Right ventricle myocardium inferior (tissue), 1 donor: ENCODE measurements at regions not wholly inside any gene's neighbourhood (a gene's known extent, or its start where the extent isn't known, plus 50 kb on each side); places are given as distances from the start of the nearest gene placed in this dataset.
"Not testable (repeated sequence)": the region's sequence is repeated elsewhere in the genome, so short reads cannot be mapped to it uniquely, and the experiment has no call there.

Source experiments
- ATAC-seq: fragments of 200-7000 bp; cut with Tn5 transposase; one replicate; pipeline ENCODE4 v1.9.1; 2020; ENCODE audit warnings: mild to moderate bottlenecking, moderate library complexity
- DNase-seq: peaks from one replicate; pipeline ENCODE4 v3.0.0; 2021; ENCODE audit errors: missing footprints
- intact Hi-C: fragments of 100-400 bp; cut with DNase I; formaldehyde crosslinking; loops from one replicate; pipeline ENCODE4 v1.11.0; 2022
- donor health status: DM: no; HTN: yes; CAD: no; lungs with severe emphysema.

DNA sequence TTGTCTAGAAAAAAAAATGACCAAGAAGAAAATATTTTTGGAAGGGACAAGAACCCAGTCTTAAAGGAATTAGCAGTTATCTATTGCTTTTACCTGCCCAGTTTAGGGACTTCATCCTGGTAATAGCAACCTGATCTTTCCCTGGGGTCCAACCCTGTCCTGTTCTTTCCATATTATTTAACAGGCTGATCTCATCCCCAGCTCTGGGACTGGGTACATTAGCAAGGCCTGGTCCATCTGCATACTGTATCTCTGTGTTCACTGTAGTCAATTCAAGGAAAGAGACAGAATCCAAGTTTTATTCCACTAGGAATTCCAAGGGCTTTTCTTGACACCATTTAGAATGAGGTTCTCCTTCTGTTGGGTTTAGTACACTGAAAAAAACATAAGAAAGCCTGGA is 191.7 kb upstream of the GADL1 start:
- no peak for ATAC-seq
- intact Hi-C loops: no loop called here
- no peak for DNase-seq

DNA sequence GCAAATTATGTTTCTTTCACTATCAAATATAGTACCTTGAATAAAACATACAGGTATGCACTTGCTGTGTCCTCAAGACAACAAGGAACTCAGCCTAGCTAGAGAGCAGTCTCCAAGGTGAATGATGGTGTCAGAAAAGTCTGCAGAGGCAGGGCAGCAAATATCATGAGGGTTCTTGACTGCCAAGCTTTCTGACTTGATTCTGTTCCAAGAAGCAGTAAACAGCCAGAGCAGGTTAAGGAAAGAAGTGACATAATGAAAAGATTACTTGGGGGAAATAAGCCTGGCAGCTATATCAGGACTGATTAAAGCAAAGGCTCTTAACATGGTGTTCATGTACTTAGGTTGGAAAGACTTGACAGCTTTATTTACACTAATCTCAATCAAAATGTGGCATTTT is 192.2 kb upstream of the GADL1 start:
- DNase-seq (no peak), ATAC-seq (no peak)
- intact Hi-C loops: no loop called here

DNA sequence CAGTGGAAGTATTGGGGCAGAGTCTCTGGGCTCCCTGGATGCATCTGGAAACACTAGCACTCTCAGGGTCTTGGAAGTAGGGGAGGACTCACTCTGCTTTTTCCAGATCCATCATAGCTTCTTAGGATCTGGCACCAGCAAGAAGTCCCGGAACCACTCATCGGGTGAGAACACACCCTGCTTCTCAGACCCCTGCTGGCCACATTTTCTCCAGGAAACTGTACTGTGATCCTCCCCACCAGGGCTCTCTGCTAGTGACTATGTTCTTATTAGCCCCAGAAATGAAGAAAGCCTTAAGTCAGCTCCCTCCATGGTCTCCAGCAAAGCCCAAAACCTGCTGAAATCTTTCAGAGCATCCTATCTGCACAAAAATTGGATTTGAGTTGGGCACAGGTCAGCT is 197.3 kb upstream of the GADL1 start:
- intact Hi-C loops: no loop called here
- DNase-seq: no peak

DNA sequence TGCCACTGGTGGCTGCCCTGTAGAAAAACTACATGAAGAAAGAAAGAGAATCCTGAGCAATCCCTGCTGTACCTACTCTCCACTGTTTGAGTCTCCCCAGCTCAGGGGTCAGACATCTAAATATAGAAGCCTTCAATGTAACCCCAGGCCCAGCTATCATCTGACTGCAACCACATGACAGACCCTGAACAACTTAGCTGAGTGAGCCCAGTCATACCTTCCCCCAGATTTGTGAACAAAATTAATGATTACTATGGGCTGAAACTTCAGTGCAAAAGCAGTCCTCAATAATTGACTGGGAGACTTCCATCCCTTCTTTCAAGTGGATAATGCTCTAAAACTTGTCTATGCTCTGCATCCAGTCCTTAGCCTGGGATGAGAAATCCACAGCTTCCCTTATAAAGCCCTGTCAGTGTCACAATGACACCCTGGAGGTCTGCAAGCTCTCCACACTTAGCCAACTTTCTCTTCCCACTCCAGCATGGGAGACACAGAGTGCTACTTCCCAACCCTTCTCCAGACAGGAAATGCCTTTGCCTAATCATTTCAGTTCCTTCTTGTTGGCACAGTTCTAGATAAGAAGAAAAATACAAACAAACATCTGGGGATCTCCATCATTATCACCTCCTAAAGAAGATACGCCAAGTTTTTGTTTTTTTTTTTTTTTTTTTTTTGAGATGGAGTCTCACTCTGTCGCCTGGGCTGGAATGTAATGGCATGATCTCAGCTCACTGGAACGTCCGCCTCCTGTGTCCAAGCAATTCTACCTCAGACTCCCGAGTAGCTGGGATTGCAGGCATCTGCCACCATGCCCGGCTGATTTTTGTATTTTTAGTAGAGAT is 198.5 kb upstream of the GADL1 start:
- intact Hi-C loops: no loop called here
- ATAC-seq (peak; percentile 64), DNase-seq (no peak)

More for the DNA sequence above, 197.3 kb upstream of the GADL1 start:
- no peak for ATAC-seq

DNA sequence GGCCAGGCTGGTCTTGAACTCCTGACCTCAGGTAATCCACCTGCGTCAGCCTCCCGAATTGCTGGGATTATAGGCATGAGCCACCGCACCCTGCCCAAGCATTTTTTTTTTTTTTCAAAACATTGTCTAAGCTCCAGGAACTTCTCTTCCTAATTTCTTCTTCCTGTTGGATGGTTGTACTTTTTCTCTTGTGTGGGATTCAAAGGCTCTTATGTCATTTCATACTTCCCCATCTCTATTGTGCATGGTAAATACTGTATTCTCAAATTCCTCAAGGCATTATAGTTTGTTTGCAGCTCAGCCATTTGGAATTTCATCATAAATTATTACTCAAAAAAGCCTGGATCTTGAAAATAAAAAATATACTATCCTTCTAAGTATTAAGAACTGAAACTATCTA is 199.1 kb upstream of the GADL1 start:
- ATAC-seq (no peak), DNase-seq (no peak)
- intact Hi-C loops: no loop called here

DNA sequence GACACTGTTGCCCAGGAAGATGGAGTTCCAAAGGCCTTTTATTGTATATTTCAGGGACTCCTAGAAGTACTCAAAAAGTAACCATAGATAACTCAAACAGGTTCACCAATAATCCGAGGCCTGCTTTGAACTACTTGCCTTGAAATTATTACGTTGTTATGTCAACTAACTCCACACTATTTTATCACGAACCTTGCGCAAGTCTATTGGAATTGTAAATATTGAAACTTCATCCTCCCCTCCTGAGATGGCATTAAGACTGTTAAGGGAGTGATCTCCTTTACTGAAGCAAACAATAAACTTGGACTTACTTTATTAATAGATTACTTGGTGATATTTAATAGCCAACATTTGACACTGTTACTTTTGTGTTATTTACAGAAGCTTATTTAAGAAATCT is 199.6 kb upstream of the GADL1 start:
- DNase-seq (no peak), ATAC-seq (no peak)
- intact Hi-C loops: no loop called here

DNA sequence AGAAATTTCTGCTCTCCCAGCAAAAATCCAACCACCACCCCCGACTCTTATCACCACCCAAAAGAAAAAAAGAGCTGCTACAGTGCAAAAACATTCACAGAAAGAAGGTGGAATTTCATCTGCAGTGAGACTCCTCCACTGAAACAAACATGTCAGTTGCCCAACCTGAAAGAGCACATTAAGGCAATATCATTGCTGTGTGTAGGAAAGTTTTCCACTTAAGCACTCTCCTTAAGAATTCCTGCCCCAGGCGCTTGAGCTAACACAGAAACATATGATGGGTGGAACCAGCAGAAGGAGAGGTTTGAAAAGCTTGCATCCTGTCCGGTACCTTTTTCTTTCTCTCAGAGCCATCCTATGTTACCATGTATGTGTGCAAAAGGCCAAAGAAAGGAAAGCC is 200.8 kb upstream of the GADL1 start:
- DNase-seq (no peak), ATAC-seq (no peak)
- intact Hi-C loops: no loop called here

DNA sequence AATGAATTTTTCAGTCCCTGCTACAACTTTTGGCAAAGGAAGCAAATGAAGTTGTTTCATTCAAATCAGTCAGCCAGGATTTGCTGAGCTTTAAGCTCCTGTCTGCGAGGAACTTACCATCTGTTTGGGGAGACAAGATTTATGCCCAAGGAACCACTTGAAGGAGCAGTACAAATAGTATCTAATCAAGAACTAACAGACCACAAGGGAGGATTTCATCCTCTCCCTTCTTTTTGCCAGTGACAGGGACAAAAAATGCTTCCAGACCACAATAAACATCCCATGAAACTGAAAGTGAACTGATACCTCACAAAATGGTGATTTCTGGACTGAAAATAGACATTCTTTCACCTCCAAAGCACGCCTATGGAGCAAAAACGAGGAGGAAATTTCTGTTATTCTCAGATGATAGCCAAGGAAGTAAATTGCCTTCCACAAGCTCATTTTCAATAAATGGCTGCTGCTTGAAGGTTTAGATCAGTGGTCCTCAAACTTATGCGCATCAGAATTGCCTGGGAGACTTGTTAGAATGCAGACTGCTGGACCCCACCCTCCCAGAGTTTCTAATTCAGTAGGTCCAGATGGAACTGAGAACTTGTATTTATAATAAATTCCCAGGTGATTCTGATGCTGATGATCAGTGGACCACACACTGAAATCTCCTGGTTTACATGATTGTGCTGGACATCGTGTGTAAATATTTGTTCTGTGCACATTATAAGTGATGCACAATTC is 202.4 kb upstream of the GADL1 start:
- DNase-seq: no peak
- no peak for ATAC-seq
- intact Hi-C loops: no loop called here

DNA sequence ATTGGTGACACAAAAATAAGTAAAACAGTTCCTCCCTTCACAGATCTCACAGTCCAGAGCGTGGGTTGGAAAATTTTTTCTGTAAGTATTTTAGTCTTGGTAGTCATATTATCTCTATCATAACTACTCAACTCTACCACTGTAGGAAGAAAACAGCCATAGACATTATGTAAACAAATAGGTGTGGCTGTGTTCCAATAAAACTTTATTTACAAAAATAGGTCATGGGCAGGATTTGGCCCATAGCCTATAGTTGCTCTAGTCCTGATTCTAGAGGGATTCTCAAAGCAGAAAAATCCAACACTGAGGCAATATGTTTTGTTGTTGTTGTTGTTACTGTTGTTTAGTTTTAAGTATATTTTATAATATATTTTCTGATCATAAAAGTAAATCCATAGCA is 206.1 kb upstream of the GADL1 start:
- intact Hi-C loops: no loop called here
- no peak for ATAC-seq

DNA sequence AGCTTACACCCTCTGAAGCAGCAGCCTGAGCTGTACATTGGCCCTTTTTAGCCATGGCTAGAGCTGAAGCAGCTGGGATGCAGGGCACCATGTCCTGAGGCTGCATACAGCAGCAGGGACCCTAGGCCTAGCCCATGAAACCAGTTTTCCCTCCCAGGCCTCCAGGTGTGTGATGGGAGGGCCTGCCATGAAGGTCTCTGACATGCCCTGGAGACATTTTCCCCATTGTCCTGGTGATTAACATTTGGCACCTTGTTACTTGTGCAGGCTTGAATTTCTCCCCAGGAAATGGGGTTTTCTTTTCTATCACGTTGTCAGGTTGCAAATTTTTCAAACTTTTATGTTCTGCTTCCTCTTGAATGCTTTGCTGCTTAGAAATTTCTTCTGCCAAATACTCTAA is 206.8 kb upstream of the GADL1 start:
- intact Hi-C loops, DNase-seq, ATAC-seq: not testable (repeated sequence)

More for the DNA sequence above, 206.1 kb upstream of the GADL1 start:
- DNase-seq: no peak

DNA sequence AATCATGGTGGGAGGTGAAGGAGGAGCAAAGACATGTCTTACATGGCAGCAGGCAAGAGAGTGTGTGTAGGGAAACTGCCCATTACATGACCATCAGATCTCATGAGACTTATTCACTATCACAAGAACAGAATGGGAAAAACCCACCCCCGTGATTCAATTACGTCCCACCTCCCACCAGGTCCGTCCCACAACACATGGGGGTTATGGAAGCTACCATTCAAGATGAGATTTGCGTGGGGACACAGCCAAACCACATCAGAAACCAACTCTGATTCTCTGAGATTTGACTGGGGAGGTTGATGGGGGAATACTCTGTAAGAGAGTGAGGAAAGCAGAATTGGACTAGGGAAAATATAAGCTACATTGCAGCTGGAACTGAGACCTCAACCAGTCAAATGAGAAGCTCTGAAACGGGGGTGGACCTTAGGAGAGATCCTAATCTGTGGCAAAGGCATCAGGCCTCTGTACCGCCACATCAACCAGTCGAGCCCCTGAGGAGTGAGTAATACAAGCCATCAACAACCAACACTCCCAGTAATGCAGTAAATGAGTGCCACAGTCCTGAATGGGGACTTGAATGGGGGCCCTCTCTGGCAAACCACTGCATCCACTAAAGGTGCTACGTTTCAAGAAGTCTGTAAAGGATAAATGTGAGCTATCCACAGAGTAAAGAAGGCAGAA is 207.9 kb upstream of the GADL1 start:
- intact Hi-C loops: no loop called here
- DNase-seq: no peak
- ATAC-seq: no peak

DNA sequence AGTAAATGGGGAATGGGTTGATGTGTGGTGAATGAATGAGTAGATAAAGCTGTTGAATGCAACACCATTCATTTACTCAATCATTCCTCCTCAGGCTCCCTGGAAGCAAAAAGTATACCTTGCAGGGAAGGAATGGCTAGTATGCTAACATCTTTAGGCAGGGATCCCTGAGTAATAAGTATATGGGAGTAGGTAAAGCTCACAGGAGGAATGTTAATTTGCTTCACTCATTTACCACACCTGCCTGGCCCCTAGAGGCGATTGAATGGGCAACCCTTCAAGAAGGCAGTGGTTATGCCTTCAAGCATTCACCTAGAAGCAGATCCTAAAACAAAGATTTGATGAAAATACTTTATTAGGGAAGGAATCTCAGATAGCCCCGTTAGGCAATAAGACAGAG is 208.7 kb upstream of the GADL1 start:
- no peak for ATAC-seq
- DNase-seq: no peak
- intact Hi-C loops: no loop called here

DNA sequence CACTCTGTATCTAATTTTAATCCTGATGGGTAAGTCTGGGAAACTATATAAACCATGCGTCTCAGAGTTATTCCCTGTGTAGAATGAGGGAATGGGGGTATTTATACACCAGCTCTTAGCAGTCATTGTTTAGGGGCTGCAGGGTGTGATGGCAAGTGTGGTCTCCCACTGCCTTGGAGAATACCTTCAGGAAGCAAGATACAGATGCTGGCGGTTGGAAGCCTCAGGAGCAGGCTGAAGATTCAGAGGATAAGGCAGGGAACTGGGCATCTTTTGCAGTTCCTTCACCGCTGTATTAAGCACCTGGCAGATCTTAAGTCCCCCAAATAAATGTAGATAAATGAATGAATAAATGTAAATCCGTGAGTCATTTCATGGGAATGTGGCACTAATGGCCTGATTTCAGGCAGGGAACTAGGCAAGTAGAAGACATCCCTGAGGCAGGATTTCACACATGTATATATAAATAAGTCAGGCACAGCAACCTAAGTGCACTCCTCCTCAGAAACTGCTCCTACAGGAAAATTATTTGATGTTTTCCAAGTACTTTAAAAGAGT is 209.2 kb upstream of the GADL1 start:
- ATAC-seq: no peak
- no peak for DNase-seq
- intact Hi-C loops: no loop called here

DNA sequence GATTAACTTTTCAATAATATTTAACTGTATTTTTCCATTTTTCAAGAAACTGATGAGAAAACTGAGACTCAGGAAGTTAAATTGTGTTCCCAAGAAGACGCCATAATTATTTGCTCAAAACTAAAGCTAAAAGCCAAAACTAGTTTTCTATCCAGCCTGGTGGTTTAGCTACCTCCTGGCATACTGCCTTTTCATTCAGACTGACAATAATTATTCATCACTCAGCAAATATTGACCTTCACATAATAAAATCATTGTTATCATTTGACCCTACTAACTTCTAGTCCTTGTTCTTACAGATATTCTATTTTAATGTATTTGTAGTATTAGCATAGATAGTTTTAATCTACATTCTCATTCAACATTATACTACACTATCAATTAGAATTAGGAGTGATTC is 210.6 kb upstream of the GADL1 start:
- ATAC-seq: no peak
- intact Hi-C loops: no loop called here
- no peak for DNase-seq

DNA sequence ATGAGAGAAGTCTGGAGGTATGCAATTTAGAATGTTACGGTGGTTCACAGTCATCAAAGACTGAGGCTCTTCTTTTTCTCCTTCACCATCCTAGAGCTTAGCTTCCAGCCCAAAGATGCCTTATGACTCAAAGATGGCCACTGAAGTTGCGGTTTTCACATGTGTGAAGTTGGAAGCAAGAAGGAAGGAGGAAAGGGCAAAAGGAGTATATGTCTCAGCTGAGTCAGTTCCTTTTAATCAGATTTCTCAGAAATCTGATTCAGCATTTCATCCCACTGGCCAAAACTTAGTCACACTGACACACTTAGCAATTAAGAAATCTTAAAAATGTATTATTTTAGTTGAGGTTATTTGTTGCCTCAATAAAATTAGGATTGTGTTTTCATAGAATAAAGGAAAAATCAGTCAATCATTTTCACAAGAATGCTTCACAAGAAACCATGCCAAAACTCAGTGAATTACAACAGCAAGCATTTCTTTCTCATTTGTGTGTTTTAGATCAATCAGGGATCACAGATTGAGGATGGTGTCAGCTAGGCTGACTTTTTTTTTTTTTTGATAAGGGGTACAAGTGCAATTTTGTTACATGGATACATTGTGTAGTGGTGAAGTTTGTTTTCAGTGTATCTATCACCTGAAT is 211.1 kb upstream of the GADL1 start:
- intact Hi-C loops: no loop called here
- no peak for ATAC-seq
- DNase-seq: no peak

DNA sequence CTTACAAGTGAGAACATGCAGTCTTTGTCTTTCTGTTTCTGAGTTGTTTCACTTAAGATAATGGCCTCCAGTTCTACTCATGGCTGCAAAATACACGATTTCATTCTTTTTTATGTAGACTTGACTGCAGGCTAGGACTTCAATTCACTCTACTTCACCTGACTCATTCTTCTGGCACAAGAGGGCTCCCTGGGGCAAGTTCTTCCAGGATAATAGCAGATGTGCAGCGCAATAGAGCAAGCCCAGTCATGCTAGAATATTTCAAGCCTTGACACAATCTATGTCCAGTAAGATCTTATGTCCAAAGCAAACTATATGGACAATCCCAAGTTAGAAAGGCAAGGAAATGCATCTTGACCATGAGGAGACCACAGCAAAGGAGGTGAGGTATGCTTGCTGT is 211.7 kb upstream of the GADL1 start:
- intact Hi-C loops: no loop called here
- DNase-seq (no peak), ATAC-seq (peak; percentile 23)

DNA sequence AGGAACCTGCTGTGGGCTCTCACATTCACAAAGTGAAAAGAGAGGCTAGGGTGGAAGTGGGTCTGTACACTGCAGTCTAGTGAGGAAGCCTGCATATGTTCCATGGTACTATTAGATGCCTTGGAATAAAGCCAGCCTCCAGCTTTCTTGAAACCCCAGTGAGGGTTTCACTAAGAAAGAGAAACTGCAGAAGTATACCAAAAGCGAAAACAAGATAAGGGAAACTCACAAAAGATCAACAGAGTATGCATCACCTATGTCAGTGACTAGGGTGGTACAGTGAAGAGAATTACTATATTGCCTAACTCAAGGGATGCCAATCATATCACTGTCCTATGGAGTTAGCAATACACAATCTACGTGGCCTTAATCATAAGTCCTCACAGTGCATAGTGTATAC is 212.5 kb upstream of the GADL1 start:
- ATAC-seq (no peak), DNase-seq (no peak)
- intact Hi-C loops: no loop called here

DNA sequence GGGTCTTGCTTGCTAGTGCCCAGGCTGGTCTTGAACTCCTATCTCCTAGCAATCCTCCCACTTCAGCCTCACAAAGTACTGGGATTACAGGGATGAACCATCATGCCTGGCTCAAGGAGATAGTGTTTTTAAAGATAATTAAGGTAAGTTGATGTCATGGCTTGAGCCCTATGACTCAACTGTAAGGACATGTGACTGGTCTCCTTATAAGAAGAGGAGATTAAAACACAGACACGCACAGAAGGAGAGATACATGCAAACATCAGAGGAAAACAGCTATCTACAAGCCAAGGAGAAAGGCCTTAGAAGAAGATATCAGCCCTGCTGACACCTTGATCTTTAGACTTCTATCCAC is 220.4 kb upstream of the GADL1 start:
- DNase-seq (no peak), ATAC-seq (no peak)
- intact Hi-C loops: no loop called here

DNA sequence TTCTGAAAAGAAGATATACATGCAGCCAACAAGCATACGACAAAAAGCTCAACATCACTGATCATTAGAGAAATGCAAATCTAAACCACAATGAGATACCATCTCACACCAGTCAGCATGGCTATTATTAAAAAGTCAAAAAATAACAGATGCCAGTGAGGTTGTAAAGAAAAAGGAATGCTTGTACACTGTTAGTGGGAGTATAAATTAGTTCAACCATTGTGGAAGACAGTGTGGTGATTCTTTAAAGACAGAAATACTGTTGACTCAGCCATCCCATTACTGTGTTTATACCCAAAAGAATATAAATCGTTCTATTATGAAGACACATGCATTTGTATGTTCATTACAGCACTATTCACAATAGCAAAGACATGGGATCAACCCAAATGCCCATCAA is 221.1 kb upstream of the GADL1 start:
- ATAC-seq, DNase-seq, intact Hi-C loops: not testable (repeated sequence)
